GM19455 (cell line): ENCODE measurements at regions not wholly inside any gene's neighbourhood (a gene's known extent, or its start where the extent isn't known, plus 50 kb on each side); places are given as distances from the start of the nearest gene placed in this dataset.
"Not testable (repeated sequence)": the region's sequence is repeated elsewhere in the genome, so short reads cannot be mapped to it uniquely, and the experiment has no call there.

Source experiments
- ATAC-seq: cut with Tn5 transposase; IDR thresholded peaks from one replicate; pipeline ENCODE4 v1.9.1; 2021; ENCODE audit not compliant: unreplicated experiment

DNA sequence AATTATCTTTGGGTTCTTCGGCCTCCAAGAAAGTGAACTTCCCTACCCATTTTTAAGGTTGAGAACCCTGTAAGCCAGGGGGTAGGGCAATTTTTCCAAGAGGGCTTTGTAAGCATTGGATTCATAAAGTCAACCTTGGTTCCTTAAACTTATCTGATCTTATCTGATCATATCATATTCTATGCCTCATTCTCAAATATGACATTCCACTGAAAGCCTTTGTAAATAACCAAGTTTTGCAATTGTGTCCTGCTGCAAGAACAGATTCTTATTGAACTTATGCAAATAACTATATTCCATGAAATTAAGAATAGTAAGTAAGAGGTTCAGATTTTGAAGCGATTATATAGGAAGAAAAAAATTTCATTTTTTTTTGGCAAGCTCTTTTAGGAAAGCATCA is 649.5 kb downstream of the LRRC70 start:
- no peak for ATAC-seq

DNA sequence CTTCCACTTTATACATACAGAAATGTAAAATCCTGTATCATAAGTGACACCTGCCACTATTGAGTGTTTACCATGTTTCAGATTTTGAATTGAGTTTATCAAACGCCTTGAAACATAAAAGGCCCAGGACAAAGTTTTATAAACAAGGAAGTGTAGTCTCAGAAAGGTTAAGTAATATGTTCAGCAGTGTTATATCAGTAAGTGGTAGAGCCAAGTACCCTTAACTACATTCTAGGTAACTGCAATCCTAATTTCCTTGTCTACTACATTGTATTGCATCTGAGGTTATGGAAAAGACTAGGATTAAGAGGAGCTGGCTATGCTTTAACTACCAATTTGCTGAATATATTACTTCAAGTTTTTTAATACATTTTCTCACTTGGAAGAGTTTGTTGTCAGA is 641.6 kb downstream of the LRRC70 start:
- no peak for ATAC-seq

DNA sequence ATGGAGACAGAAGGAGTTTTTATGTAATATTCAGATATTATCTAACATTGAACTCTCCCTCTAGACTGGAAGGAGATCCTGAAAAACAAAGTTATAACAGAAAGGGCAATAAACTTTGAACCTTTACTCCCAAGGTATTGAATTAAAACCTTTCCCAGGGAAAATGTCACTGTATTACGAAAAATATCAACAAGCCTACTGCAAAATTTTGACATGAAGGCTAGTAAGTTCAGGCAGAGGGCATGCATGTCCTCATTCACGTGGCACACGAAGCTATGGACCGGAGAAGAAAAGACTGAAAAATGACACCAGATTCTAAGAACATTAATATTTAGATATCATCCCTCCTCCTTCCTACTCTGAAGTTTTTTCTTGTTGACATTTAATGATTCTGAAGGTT is 638.8 kb downstream of the LRRC70 start:
- ATAC-seq: no peak

DNA sequence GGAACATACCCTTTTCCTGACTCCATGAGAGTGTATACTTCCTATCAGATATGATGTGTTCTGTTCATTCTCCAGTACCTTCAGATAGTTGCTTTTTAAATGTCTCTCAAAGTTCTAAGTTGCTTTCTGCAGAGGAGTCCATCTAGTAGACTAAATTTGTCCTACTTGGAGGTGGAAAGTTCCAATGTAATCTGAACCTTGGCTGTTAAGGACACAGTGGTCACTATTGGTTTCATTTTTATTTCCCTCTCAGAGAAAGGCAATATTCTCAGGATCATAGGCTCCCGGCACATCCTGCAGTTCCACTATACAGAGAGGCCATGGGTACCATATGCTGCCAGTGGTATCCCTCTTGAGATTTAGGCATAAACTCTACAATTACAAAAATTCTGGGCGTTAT is 634.6 kb downstream of the LRRC70 start:
- no peak for ATAC-seq

DNA sequence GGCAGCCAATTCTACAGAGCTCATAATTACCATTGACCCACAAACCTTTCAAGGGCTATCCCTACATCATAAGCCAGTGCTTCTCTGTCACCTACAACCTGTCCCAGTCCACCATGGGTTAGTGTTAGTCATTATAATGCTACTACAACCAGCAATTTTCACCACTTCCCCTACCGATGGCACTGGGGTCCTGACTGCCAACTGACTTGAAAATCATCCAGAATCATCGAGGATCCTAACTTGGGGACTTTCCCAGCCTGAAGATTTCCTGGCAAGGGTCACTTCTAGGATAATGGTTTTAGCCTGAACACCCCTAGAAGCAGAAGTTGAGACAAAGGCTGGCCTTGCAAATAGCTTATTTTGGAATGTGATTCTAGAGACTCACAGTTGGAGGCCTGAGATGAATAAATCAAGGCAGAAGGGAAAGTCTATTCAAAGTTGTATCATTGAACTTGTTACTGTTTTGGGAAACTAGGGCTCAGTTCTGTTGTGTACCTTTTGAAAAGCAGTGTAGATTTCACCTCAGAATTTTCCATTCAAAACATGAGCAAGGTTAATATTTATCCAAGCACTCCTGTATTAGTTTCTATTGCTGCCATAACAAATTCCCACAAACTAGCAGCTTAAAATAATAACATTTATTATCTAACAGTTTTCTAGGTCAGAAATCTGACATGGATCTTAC is 633.0 kb downstream of the LRRC70 start:
- ATAC-seq: no peak

DNA sequence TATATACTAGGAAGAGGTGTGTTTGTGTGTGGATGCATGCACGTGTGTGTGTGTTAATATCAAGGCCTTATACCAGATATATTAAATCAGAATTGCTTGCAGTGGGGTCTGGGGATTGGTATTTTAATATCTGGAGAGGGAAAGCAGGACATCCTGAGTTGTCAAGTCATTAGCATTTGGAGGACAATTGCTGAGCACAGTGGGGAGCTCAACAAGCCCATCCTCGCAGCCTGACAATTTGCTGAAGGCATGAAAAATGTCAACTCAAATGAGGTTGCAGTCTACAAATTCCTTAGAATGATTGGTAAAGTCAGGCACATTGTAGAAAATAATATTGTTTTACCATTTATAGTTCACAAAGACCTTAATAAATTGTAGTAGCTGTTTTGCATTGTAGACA is 627.4 kb downstream of the LRRC70 start:
- ATAC-seq: no peak

DNA sequence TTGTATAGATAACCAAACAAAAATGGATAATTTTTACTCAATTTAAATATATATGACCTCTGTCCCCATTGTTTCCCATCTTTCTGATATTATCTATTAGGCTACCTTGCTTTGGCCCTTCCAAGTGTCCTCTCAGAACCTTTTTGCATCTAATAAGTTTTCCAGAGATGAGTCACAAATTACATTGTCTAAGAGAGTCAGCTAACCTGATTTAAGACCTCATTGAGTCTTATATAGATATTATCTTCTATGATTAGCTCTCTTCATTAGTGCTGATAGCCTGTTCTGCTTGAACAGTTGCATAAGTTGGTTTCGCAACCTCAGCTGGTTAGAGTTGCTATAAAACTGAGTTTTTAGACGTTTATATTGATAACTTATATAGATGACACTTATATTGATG is 623.1 kb downstream of the LRRC70 start:
- ATAC-seq: no peak

DNA sequence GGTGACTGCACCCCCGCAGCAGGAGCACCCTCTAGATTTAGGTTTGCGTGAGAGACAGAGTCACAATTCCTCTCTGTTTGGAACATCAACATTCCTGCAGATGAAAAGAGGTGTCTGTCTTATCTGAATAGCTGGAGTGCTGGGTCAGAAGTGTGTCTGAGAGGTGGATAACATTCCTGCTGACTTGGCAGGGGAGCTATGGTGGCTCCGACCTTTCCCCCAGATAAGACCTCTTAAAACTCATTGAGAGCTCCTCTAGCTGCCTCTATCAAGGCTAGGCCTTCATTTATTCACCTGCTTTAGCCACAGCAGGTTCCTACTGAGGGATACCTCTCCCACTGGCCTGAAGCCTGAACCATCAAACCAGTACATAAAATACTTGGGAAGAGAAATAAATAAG is 615.5 kb downstream of the LRRC70 start:
- no peak for ATAC-seq

DNA sequence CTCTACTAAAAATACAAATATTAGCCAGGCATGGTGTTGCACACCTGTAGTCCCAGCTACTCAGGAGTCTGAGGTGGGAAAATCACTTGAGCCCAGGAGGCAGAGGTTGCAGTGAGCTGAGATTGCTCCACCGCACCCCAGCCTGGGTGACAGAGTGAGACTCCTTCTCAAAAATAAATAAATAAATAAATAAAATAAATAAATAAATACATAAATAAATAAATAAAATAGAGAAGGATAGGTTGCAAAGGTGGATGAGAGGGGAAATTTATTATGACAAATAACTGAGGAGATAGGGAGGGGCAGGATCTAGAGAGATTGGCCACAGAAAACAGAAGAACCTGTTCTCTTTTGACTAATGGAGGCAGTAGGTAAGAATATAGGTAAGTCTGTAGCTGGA is 601.6 kb downstream of the LRRC70 start:
- ATAC-seq: not testable (repeated sequence)

DNA sequence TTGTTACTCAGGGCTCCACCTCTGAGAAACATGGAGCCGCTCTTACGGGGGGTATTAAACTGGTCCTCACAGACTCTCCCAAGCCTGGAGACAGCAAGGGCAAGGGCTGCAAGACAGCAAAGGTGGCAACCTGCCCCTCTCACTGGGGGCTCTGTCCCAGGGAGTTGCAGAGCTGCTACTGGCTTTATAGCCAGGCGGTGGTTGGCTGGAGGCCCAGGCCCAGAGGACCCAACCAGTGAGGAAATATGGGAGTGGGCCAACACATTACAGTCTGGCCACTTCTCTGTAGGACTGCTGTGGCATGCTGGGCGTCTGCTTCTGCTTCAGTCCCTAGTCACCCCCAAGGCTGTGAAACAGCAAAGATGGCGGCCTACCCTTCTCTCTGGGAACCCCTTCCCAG is 597.2 kb downstream of the LRRC70 start:
- no peak for ATAC-seq

DNA sequence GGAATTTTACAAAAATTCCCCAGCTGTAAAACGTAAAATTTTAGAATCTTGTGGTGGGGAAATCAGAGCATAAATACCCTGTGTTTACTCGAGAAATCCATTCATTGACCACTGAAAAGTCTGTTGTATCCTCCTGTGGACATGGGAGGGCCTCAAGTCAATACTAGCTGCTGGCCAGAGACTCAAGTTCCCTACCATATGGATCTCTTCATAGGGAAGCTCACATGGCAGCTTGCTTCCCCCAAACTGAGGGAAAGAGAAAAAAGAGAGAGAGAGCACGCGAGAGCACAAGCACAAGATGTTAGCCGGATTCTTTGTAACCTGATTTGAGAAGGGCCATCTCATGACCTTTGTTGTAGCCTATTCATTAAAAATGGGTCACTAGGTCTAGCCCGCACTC is 591.9 kb downstream of the LRRC70 start:
- no peak for ATAC-seq

DNA sequence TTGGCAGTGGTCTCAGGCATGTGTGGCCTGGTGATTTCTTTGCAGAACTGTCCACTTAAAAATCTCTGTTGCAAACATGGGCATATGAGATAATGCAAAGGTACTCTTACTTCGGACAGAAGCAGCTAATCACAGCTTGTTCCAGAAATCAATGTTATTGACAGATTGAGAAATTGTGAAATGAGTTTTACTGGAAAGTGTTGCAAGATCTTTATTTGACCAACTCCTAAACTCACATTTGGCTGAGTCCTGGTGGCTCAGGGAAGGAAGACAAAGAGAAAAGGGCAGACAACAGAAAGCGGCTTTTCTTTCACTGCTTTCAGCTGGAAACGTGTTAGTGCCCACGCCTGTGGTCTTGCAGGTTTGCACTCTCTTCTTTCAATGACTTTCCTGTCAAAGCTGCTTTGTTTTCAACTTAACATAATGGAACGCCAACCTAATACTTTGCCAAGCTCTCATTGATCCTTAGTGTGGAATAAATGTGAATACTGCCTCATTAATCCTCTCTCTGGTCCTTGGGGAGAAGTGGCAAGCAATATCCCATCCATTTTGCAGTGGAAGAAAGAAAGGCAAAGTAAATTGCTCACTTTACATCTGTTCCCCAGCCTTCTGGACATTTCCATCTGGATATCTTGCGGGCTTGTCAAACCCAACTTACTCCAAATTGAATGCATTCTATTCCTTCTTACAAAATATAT is 586.4 kb downstream of the LRRC70 start:
- ATAC-seq: no peak

DNA sequence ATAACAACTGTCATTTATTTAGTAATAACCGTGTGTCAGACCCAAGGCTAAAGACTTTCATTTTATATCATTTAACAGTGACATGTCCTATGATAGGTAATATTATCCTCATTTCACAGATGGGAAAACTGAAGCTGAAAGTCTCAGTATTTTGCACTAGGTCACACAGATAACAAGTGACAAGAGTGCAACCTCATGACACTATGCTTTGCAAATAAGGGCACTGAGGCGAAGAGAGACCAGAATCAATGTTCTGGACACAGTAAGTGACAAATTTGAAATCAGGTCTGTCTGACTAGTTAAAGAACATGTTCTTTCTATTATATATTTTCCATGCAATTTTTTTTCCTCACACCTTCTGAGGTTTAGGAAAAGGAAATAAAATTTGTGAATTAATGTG is 585.7 kb downstream of the LRRC70 start:
- ATAC-seq: no peak

DNA sequence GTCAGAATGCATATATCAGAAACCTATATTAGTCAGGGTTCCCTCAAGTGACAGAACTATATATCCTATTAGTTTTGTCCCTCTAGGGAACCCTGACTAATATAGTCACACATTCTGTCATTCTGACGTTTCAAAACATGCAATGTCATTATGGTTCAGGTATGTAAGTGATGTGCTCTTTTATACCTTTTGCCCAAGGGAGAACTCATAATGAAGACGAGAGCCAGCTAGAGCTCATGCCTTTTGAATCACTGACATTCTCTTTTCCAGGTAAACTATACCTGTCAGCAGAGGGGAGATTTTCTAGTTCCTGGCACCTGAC is 576.7 kb downstream of the LRRC70 start:
- ATAC-seq: no peak

DNA sequence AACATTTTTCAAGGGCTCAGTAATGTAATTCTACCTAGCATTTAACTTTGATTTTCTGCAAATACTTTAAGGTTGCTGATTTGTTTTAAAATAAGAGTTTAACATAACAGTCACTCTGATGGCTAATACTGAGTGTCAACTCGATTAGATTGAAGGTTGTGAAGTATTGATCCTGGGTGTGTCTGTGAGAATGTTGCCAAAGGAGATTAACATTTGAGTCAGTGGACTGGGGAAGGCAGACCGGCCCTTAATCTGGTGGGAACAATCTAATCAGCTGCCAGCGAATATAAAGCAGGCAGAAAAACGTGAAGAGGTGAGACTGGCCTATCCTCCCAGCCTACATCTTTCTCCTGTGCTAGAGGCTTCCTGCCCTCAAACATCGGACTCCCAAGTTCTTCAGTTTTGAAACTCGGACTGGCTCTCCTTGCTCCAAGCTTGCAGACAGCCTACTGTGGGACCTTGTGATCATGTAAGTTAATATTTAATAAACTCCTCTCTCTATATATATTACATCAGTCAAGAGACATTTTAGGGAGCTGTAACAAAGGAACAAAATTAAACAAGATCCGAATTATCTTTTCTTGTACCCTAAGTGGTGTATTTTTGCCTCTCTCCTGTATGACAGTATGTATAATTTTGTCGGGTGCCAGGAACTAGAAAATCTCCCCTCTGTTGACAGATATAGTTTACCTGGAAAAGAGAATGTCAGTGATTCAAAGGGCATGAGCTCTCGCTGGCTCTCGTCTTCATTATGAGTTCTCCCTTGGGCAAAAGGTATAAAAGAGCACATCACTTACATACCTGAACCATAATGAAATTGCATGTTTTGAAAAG is 576.1 kb downstream of the LRRC70 start:
- ATAC-seq: no peak

DNA sequence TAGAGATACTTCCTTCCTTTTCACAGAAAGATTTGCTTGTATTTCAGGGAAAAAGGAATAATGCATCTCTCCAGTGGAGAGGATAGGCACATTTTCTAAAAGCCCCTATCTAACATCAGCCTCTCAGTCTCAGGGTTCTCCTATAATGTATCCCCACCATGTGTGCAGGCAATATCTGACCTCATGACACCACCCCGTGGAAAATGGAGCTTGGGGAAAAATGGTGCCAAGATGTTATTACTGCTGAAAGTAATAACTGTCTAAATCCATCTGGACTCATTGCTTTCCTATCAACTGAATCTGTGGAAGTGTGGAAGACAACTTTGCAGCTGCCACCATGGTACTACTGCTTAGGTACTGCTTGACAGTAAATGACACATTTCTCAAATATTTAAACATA is 574.3 kb downstream of the LRRC70 start:
- no peak for ATAC-seq

DNA sequence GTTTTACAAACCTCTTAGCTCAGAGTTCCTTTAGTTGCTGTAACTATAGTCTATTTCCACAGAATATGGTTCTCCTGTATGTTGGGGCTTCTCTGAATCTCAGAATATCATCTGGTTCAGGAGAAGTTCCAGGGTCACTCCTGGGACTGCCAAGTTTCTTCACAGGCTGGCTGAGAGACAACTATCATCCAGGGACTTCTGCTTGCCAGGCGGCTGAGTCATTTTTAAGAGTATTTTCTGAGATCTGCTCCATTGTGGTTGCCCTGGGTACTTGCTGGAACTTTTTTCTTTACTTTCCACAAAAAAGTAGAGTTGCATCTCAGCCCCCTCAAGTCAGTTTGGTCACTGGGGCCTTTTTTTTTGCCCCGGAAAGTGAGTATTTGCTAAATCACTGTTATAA is 566.5 kb downstream of the LRRC70 start:
- no peak for ATAC-seq

DNA sequence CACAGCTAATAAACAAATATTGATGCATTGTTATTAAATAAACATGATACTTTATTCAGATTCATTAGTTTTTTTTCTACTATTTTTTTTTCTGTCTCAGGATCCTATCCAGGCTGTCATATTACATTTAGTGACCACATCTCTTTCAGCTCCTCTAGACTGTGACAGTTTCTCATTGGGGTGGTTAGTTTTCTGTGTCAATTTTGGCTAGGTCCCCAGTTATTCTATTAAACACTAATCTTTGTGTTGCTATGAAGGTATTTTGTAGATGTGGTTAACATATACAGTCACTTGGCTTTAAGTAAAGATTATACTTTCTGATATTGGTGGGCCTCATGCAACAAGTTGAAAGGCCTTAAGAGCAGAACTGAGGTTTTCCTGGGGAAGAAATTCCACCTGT is 563.0 kb downstream of the LRRC70 start:
- ATAC-seq: no peak

DNA sequence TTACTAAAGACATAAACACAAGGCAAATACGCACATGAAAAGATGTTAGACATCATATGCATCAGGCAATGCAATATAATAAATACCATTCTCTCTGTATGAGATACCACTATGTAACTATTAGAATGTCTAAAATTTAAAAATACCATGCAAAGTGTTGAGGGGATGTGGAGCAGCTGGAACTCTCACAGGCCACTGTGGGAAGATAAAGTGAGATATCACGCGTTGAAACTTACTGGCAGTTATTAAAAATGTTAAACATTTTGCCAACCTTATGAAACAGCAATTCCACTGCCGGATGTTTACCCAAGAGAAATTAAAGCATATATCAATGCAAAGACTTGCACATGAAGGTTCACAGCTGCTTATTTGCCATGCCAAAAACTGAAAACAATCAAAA is 556.7 kb downstream of the LRRC70 start:
- ATAC-seq: no peak

DNA sequence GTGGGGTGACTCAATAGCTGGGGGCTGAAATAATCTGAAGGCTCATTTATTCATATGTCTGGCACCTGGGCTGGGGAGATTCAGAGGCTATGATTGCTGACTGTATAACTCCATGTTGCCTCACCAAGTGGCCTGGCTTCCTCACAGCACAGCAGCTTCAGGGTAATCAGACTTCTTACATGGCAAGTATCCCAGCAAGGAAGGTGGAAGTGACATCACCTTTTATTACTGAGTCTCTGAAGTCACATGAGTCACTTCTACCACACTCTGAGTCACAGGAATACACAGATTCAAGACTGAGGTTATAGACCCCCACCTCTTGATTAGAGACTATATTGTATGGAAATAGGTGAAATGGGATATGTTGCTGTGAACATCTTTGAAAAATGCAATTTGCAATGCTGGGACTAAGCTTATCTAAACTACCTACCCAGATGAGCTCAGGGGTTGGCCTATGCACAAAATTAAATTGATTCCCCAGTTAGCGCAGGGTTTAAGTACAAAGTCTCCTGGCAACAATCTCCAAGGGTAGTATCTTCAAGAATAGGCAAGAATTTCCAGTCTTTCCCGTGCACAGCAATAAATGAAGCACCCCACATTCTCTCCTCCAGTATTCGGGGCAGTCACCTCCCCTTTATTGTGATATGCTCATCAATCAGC is 553.1 kb downstream of the LRRC70 start:
- no peak for ATAC-seq

DNA sequence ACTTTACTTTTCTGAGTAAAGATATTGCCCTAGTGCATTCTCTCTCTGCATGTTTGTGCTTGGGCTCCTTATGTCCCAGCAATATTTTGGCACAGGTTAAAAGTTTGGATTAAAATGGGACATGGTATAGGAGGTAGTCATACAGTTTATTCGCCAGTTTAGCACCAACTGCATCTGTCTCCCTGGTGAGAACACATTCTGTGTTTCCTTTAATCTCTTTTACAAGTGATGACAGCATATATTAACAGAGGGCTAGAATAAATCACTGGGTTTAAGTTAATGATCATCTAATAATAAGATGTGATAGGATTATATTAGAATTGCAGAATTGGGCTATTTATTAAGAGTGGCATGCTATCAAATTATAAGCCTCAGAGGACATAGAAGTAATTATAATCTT is 550.1 kb downstream of the LRRC70 start:
- ATAC-seq: no peak

DNA sequence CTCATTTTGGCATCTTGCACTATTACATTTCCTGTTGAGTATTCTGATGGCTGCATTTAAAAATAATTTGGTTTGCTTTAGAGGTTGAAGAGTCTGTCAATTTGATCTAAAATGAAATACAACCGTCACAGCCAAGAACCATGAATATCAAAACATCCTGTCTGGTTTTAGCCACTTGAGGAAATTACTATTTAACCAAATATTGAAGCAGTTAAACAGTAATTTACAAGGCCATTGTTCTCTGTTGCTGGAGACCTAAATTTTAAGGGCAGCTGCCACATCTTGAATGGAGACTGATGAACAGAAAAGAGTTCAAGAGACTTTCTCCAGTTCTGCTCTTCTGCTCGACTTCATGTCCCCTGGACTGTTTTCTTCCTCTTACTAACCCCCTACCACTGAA is 549.4 kb downstream of the LRRC70 start:
- no peak for ATAC-seq
